Epithelial cell of prostate (primary cell): ENCODE measurements at regions not wholly inside any gene's neighbourhood (a gene's known extent, or its start where the extent isn't known, plus 50 kb on each side); places are given as distances from the start of the nearest gene placed in this dataset.

Experiments used
- DNase-seq: peaks from one replicate; pipeline ENCODE4 v3.0.0-alpha.2; 2011; ENCODE audit warnings: low read depth, low spot score
- H3K27ac ChIP-seq: fragments of 450-650 bp; 2 replicates; pipeline ENCODE4 v1.5.1; 2017; ENCODE audit warnings: mild to moderate bottlenecking

- DNase-seq: no peak
- no peak overlapping the region for H3K27ac ChIP-seq
Observed at GRCh38 chr5:120985526-120985925, 521.4 kb downstream of the PRR16 start.

GRCh38 chr5:120988491-120988890 lies 524.4 kb downstream of the PRR16 start:
- DNase-seq: no peak
- H3K27ac ChIP-seq: no peak overlapping the region

GRCh38 chr5:120988941-120989340 lies 524.8 kb downstream of the PRR16 start:
- no peak for DNase-seq
- no peak overlapping the region for H3K27ac ChIP-seq

GRCh38 chr5:120991569-120991968 lies 527.5 kb downstream of the PRR16 start:
- no peak overlapping the region for H3K27ac ChIP-seq
- DNase-seq: no peak

GRCh38 chr5:120994112-120994511 lies 530.0 kb downstream of the PRR16 start:
- DNase-seq: no peak
- no peak overlapping the region for H3K27ac ChIP-seq

- H3K27ac ChIP-seq: no peak overlapping the region
- no peak for DNase-seq
Observed at GRCh38 chr5:120999550-120999949, 535.5 kb downstream of the PRR16 start.

GRCh38 chr5:121006217-121006616 lies 542.1 kb downstream of the PRR16 start:
- H3K27ac ChIP-seq: no peak overlapping the region
- DNase-seq: no peak

- DNase-seq: no peak
- no peak overlapping the region for H3K27ac ChIP-seq
Observed at GRCh38 chr5:121008041-121008440, 543.9 kb downstream of the PRR16 start.

- DNase-seq: no peak
Observed at GRCh38 chr5:121009058-121009457, 545.0 kb downstream of the PRR16 start.

GRCh38 chr5:121018004-121018403 lies 553.9 kb downstream of the PRR16 start:
- DNase-seq: no peak
- H3K27ac ChIP-seq: no peak overlapping the region

More at GRCh38 chr5:121009058-121009457, 545.0 kb downstream of the PRR16 start:
- no peak overlapping the region for H3K27ac ChIP-seq

GRCh38 chr5:121019106-121019505 lies 555.0 kb downstream of the PRR16 start:
- DNase-seq: no peak
- no peak overlapping the region for H3K27ac ChIP-seq

- no peak for DNase-seq
- H3K27ac ChIP-seq: no peak overlapping the region
Observed at GRCh38 chr5:121019734-121020133, 555.6 kb downstream of the PRR16 start.

- no peak for DNase-seq
- H3K27ac ChIP-seq: no peak overlapping the region
Observed at GRCh38 chr5:121021681-121022080, 557.6 kb downstream of the PRR16 start.

GRCh38 chr5:121024416-121025311 lies 560.6 kb downstream of the PRR16 start:
- H3K27ac ChIP-seq: no peak overlapping the region
- no peak for DNase-seq

- H3K27ac ChIP-seq: no peak overlapping the region
- DNase-seq: no peak
Observed at GRCh38 chr5:121025671-121026070, 561.6 kb downstream of the PRR16 start.

- H3K27ac ChIP-seq: no peak overlapping the region
Observed at GRCh38 chr5:121027636-121028035, 563.5 kb downstream of the PRR16 start.

GRCh38 chr5:121029536-121030245 lies 565.6 kb downstream of the PRR16 start:
- H3K27ac ChIP-seq: no peak overlapping the region
- DNase-seq: no peak

More at GRCh38 chr5:121027636-121028035, 563.5 kb downstream of the PRR16 start:
- no peak for DNase-seq

GRCh38 chr5:121031491-121031890 lies 567.4 kb downstream of the PRR16 start:
- no peak for DNase-seq

GRCh38 chr5:121033334-121033733 lies 569.2 kb downstream of the PRR16 start:
- H3K27ac ChIP-seq: no peak overlapping the region
- DNase-seq: no peak

More at GRCh38 chr5:121031491-121031890, 567.4 kb downstream of the PRR16 start:
- H3K27ac ChIP-seq: no peak overlapping the region

GRCh38 chr5:121038438-121038837 lies 574.3 kb downstream of the PRR16 start:
- no peak overlapping the region for H3K27ac ChIP-seq
- DNase-seq: no peak

GRCh38 chr5:121049971-121050370 lies 585.9 kb downstream of the PRR16 start:
- DNase-seq: no peak
- no peak overlapping the region for H3K27ac ChIP-seq
